T-helper 9 cell (primary cell): ENCODE measurements at regions not wholly inside any gene's neighbourhood (a gene's known extent, or its start where the extent isn't known, plus 50 kb on each side); places are given as distances from the start of the nearest gene placed in this dataset.

Experiments used
- DNase-seq: peaks from one replicate; pipeline ENCODE4 v3.0.0-alpha.2; 2020

- DNase-seq, result no peak
These were observed 75.1 kb upstream of the IER5L start for GRCh38 chr9:129252937-129253802.

GRCh38 chr9:129250786-129251185 is 72.7 kb upstream of the IER5L start:
- no peak for DNase-seq

GRCh38 chr9:129247285-129248153 is 69.5 kb upstream of the IER5L start:
- no peak for DNase-seq

- DNase-seq, result no peak
These were observed 67.2 kb upstream of the IER5L start for GRCh38 chr9:129245276-129245675.

GRCh38 chr9:129242971-129243561 is 65.0 kb upstream of the IER5L start:
- DNase-seq, result no peak

GRCh38 chr9:129242191-129242941 is 64.3 kb upstream of the IER5L start:
- no peak for DNase-seq

GRCh38 chr9:129241725-129242124 is 63.7 kb upstream of the IER5L start:
- DNase-seq, result no peak

GRCh38 chr9:129240581-129241211 is 62.6 kb upstream of the IER5L start:
- DNase-seq, result no peak

GRCh38 chr9:129239946-129240490 is 62.0 kb upstream of the IER5L start:
- no peak for DNase-seq

GRCh38 chr9:129237803-129238202 is 59.7 kb upstream of the IER5L start:
- no peak for DNase-seq

GRCh38 chr9:129237164-129237611 is 59.1 kb upstream of the IER5L start:
- peak; percentile 20 for DNase-seq

- DNase-seq, result no peak
These were observed 58.5 kb upstream of the IER5L start for GRCh38 chr9:129236441-129237145.

GRCh38 chr9:129235931-129236331 is 57.9 kb upstream of the IER5L start:
- DNase-seq, result peak; percentile 44

GRCh38 chr9:129235041-129235930 is 57.2 kb upstream of the IER5L start:
- no peak for DNase-seq

GRCh38 chr9:129234491-129234890 is 56.4 kb upstream of the IER5L start:
- no peak for DNase-seq

GRCh38 chr9:129232839-129233591 is 55.0 kb upstream of the IER5L start:
- DNase-seq, result no peak

GRCh38 chr9:129231759-129232158 is 53.7 kb upstream of the IER5L start:
- DNase-seq, result no peak

- no peak for DNase-seq
These were observed 53.1 kb upstream of the IER5L start for GRCh38 chr9:129231022-129231739.

- DNase-seq, result no peak
These were observed 52.2 kb upstream of the IER5L start for GRCh38 chr9:129230302-129230701.
